A549 (cell line): ENCODE measurements at regions not wholly inside any gene's neighbourhood (a gene's known extent, or its start where the extent isn't known, plus 50 kb on each side); places are given as distances from the start of the nearest gene placed in this dataset.

Experiments
- ATAC-seq, 2 experiments: fragments of 200-7000 bp in 1 of 2; fragments of >200 bp in 1 of 2; cut with Nextera tagmentation in 1 of 2; cut with Tn5 transposase in 1 of 2; 3 replicates each; pipeline versions ENCODE4 v1.8.0 to v1.9.1; 2018 to 2020; ENCODE audit warnings: mild to moderate bottlenecking in 1 of 2, moderate library complexity in 1 of 2
- CTCF ChIA-PET: fragments of 300-600 bp; sonication (Branson Sonifier 250); formaldehyde crosslinking; extraction: SDS; loops from one replicate; lab custom pipeline; 2021; ENCODE audit warnings: antibody characterized with exemption, inconsistent platforms; lab: Yijun Ruan, JAX
- POLR2A ChIA-PET: fragments of 350-600 bp; formaldehyde crosslinking; extraction: SDS; loops from one replicate; lab custom pipeline; 2021; ENCODE audit warnings: antibody characterized with exemption, inconsistent platforms; lab: Yijun Ruan, JAX
- DNase-seq, 2 experiments: peaks; one replicate each; pipeline versions ENCODE4 v3.0.0 to v3.0.0-alpha.2; 2011 to 2016; ENCODE audit warnings: low read depth in 1 of 2, low spot score in 1 of 2
- FAIRE-seq: peaks from 2 replicates; lab custom pipeline; 2011; peaks lifted over from hg19 to GRCh38; lab: Jason Lieb, UNC
- H3K27ac ChIP-seq, 2 experiments: fragments of >200 bp; sonication (Bioruptor Twin); formaldehyde crosslinking; 3 replicates each; pipeline ENCODE4 v1.5.1; 2016 to 2017
- H3K4me1 ChIP-seq: fragments of >200 bp; sonication (Bioruptor Twin); formaldehyde crosslinking; 3 replicates; pipeline ENCODE4 v1.6.1; 2016
- H3K4me2 ChIP-seq: fragments of >200 bp; sonication (Bioruptor Twin); formaldehyde crosslinking; 3 replicates; pipeline ENCODE4 v1.6.1; 2016
- H3K4me3 ChIP-seq: fragments of >200 bp; sonication (Bioruptor Twin); formaldehyde crosslinking; 3 replicates; pipeline ENCODE4 v1.5.1; 2016
- H3K9me3 ChIP-seq: fragments of >200 bp; sonication (Bioruptor Twin); formaldehyde crosslinking; 3 replicates; pipeline ENCODE4 v1.6.1; 2016
- CBX2 ChIP-seq: fragments of 200-600 bp; sonication (generic); IDR thresholded peaks from 2 replicates; pipeline ENCODE4 v1.6.1; 2016; ENCODE audit warnings: low read depth, mild to moderate bottlenecking, borderline replicate concordance
- CBX8 ChIP-seq: fragments of 200-600 bp; sonication (generic); IDR thresholded peaks from 2 replicates; pipeline ENCODE4 v1.6.1; 2016
- CHD4 ChIP-seq: fragments of 200-600 bp; sonication (generic); IDR thresholded peaks from 2 replicates; pipeline ENCODE4 v1.6.1; 2016; ENCODE audit warnings: antibody characterized with exemption, mild to moderate bottlenecking, borderline replicate concordance
- EHF ChIP-seq: fragments of 250-450 bp; sonication (Bioruptor Pico); IDR thresholded peaks from 2 replicates; pipeline ENCODE4 v1.5.0; 2020; ENCODE audit warnings: mild to moderate bottlenecking
- FOSB ChIP-seq: fragments of 250-450 bp; sonication (Bioruptor Pico); IDR thresholded peaks from 2 replicates; pipeline ENCODE4 v1.5.0; 2020; ENCODE audit warnings: mild to moderate bottlenecking, moderate library complexity
- FOXS1 ChIP-seq: fragments of 250-450 bp; sonication (Bioruptor Pico); IDR thresholded peaks from 2 replicates; pipeline ENCODE4 v1.5.0; 2020; ENCODE audit warnings: mild to moderate bottlenecking, moderate library complexity
- HMGXB4 ChIP-seq: fragments of 250-450 bp; sonication (Bioruptor Pico); IDR thresholded peaks from 2 replicates; pipeline ENCODE4 v1.5.0; 2021; ENCODE audit warnings: mild to moderate bottlenecking, moderate library complexity, borderline replicate concordance
- HOXA7 ChIP-seq: fragments of 250-450 bp; sonication (Bioruptor Pico); IDR thresholded peaks from 2 replicates; pipeline ENCODE4 v1.5.0; 2020; ENCODE audit warnings: mild to moderate bottlenecking, moderate library complexity
- HOXB13 ChIP-seq: fragments of 250-450 bp; sonication (Bioruptor Pico); IDR thresholded peaks from 2 replicates; pipeline ENCODE4 v1.5.0; 2020; ENCODE audit warnings: low read depth, mild to moderate bottlenecking, moderate library complexity
- JUN ChIP-seq, 2 experiments: fragments of >200 bp; sonication (Bioruptor Twin); formaldehyde crosslinking; IDR thresholded peaks; 2 replicates in 1 of 2; 3 replicates in 1 of 2; pipeline ENCODE4 v1.6.1; 2016 to 2017
- KDM1A ChIP-seq: fragments of 200-600 bp; sonication (generic); IDR thresholded peaks from 2 replicates; pipeline ENCODE4 v1.6.1; 2016; ENCODE audit warnings: low read depth, mild to moderate bottlenecking
- KDM5A ChIP-seq: fragments of 200-600 bp; sonication (generic); IDR thresholded peaks from 2 replicates; pipeline ENCODE4 v1.6.1; 2016; ENCODE audit warnings: antibody characterized with exemption, mild to moderate bottlenecking
- MAFK ChIP-seq: fragments of 450-650 bp; IDR thresholded peaks from 2 replicates; pipeline ENCODE4 v1.6.1; 2014; ENCODE audit not compliant: partially characterized antibody
- MAX ChIP-seq: IDR thresholded peaks from 2 replicates; pipeline ENCODE4 v1.6.1; 2012
- MAZ ChIP-seq: fragments of 150-350 bp; IDR thresholded peaks from 2 replicates; pipeline ENCODE4 v1.6.1; 2014; ENCODE audit warnings: antibody characterized with exemption, low read depth, low read length, borderline replicate concordance
- NPAS2 ChIP-seq: fragments of 250-450 bp; sonication (Bioruptor Pico); IDR thresholded peaks from 2 replicates; pipeline ENCODE4 v1.8.0; 2022; ENCODE audit warnings: mild to moderate bottlenecking, moderate library complexity, borderline replicate concordance
- POLR2A ChIP-seq: IDR thresholded peaks from 2 replicates; pipeline ENCODE4 v1.6.1; 2012; ENCODE audit warnings: mild to moderate bottlenecking, low read length
- RAD21 ChIP-seq, 2 experiments: fragments of >200 bp in 1 of 2; sonication (Bioruptor Twin) in 1 of 2; formaldehyde crosslinking in 1 of 2; IDR thresholded peaks in 1 of 2; conservative IDR thresholded peaks in 1 of 2; 2 replicates in 1 of 2; 3 replicates in 1 of 2; pipeline ENCODE4 v1.6.1; 2012 to 2018; ENCODE audit warnings: inconsistent platforms in 1 of 2
- RNF2 ChIP-seq: fragments of 200-600 bp; sonication (generic); IDR thresholded peaks from 2 replicates; pipeline ENCODE4 v1.6.1; 2016; ENCODE audit warnings: low read depth, mild to moderate bottlenecking, antibody characterized with exemption, moderate library complexity, borderline replicate concordance
- ZFP36 ChIP-seq: fragments of 450-650 bp; IDR thresholded peaks from 2 replicates; pipeline ENCODE4 v1.6.1; 2014; ENCODE audit warnings: borderline replicate concordance; ENCODE audit not compliant: partially characterized antibody
- ZNF302 ChIP-seq: fragments of 250-450 bp; sonication (Bioruptor Pico); IDR thresholded peaks from 2 replicates; pipeline ENCODE4 v1.9.0; 2021; ENCODE audit warnings: inconsistent platforms, mild to moderate bottlenecking, moderate library complexity
- ZSCAN20 ChIP-seq: fragments of 250-450 bp; sonication (Bioruptor Pico); IDR thresholded peaks from 2 replicates; pipeline ENCODE4 v1.8.0; 2022; ENCODE audit warnings: mild to moderate bottlenecking, moderate library complexity
- WGBS: methylation state at CpG from one replicate; pipeline ENCODE4 v1.1.6; 2017; ENCODE audit errors: missing lambda C conversion rate; 5-methylcytosine and 5-hydroxymethylcytosine counted together
- TF ChIP-seq, protein P1 (sequence below): fragments of >200 bp; sonication (Bioruptor Twin); formaldehyde crosslinking; IDR thresholded peaks from 3 replicates; pipeline ENCODE4 v1.6.1; 2016

DNA sequence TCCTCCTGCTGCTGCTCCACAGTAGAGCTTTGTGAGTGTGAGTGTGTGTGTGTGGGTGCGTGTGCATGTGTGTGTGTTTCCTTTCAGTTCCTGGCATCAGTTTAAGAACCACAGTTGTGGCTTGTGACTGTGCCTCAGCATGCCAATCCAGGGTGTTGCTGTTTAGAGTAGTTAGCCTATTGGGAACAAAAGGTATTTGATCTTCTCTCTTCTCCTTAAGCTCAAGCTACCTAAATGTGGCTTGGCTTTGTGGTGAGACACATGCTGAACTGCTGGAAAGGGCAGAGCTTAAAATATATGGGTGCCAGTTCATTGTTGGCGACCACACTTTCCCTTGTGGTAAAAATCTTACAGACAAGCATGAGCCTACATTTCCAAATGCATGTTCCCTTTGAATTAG is 116.6 kb upstream of the BNC2 start (continued):
- TF ChIP-seq JUN (IDR thresholded peaks at IDR 0.05) (no peak), ZFP36 (no peak), POLR2A (no peak), MAZ (no peak), KDM1A (no peak)

DNA sequence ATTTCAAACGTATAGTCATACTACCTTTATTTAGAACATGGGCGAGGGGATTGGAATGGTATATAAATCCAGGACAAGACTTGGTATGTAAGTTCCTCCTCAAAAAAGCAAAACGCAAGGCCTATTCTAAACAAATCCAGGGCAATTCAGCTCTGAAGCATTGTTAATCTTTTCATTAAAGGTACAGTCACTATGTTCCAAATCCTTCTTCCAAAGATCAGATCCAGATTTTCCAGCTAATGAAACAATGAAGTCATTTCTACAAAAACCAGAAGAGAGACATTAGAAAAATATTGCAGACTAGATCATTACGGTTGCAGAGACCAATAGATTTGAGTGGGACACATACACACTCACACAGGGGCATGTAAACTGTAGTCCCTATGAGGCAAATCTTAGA is 116.1 kb upstream of the BNC2 start:
- Histone ChIP-seq H3K4me3 (no peak overlapping the region), H3K4me2 (no peak overlapping the region), H3K9me3 (no peaks in the 10 kb centered on the region), H3K27ac (no peak overlapping the region), H3K4me1 (peaks cover 4% of the 10 kb centered on the region; the same call in 1 of the 3 replicates)
- CTCF ChIA-PET, result interaction anchor here (1.6 kb wide), 1 partner anchor 12 kb away, joined by 4 read pairs; no protein-coding TSS in a partner anchor
- ATAC-seq, result no peak
- DNase-seq, result no peak
- TF ChIP-seq CBX2, result no peak
- no peak for TF ChIP-seq MAX
- no peak for TF ChIP-seq HOXA7 (CRISPR knock-in tag)
- no peak for TF ChIP-seq FOXS1 (CRISPR knock-in tag)
- TF ChIP-seq NPAS2 (CRISPR knock-in tag), result no peak
- TF ChIP-seq KDM5A, result no peak
- no peak for TF ChIP-seq HOXB13 (CRISPR knock-in tag)
- no peak for TF ChIP-seq ZSCAN20 (CRISPR knock-in tag)
- TF ChIP-seq EHF (CRISPR knock-in tag), result no peak
- no peak for TF ChIP-seq MAFK
- TF ChIP-seq CHD4, result no peak
- TF ChIP-seq RNF2, result no peak
- no peak for TF ChIP-seq KDM1A
- TF ChIP-seq FOSB (CRISPR knock-in tag), result no peak
- no peak for TF ChIP-seq ZNF302 (CRISPR knock-in tag)
- TF ChIP-seq, protein P1, sequence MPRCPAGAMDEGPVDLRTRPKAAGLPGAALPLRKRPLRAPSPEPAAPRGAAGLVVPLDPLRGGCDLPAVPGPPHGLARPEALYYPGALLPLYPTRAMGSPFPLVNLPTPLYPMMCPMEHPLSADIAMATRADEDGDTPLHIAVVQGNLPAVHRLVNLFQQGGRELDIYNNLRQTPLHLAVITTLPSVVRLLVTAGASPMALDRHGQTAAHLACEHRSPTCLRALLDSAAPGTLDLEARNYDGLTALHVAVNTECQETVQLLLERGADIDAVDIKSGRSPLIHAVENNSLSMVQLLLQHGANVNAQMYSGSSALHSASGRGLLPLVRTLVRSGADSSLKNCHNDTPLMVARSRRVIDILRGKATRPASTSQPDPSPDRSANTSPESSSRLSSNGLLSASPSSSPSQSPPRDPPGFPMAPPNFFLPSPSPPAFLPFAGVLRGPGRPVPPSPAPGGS, result no peak
- TF ChIP-seq CBX8, result no peak
- TF ChIP-seq HMGXB4, result no peak
- POLR2A ChIA-PET, result no interaction called here
- no peak for FAIRE-seq
- WGBS, result 84% methylated on average over 4 of the region's 4 CpGs

- ATAC-seq, result peak in 1 of 2 experiments; percentile 52; a peak in 2 of 6 replicates
- CTCF ChIA-PET, result interaction anchor here (1.6 kb wide), 1 partner anchor 13 kb away, joined by 4 read pairs; no protein-coding TSS in a partner anchor
Observed at GRCh38 chr9:16985559-16986348, 115.3 kb upstream of the BNC2 start.

More at GRCh38 chr9:16985559-16986348, 115.3 kb upstream of the BNC2 start:
- FAIRE-seq (no peak), DNase-seq (peak in 1 of 2 experiments; percentile 19)
- POLR2A ChIA-PET, result no interaction called here
- peak overlapping the region; percentile 22; the same call in 1 of the 3 replicates for H3K4me2 ChIP-seq
- 0 out of 6 replicates have a peak overlapping the region, but pooled peaks of 1 of the 2 experiments have one; percentile 13 for H3K27ac ChIP-seq
- 62% methylated on average over 12 of the region's 12 CpGs for WGBS
- H3K9me3 ChIP-seq, result no peaks in the 10 kb centered on the region
- TF ChIP-seq RAD21 (conservative IDR thresholded peaks at IDR 0.05 in 1 of 2, IDR thresholded peaks at IDR 0.05 in 1 of 2) (no peak), MAFK (peak; percentile 5)
- peaks cover 4% of the 10 kb centered on the region; the same call in 1 of the 3 replicates for H3K4me1 ChIP-seq
- H3K4me3 ChIP-seq, result no peak overlapping the region
